Kidney epithelial cell (primary cell): ENCODE measurements at regions not wholly inside any gene's neighbourhood (a gene's known extent, or its start where the extent isn't known, plus 50 kb on each side); places are given as distances from the start of the nearest gene placed in this dataset.

Experiments used
- DNase-seq: peaks from one replicate; pipeline ENCODE4 v3.0.0-alpha.2; 2010; ENCODE audit warnings: low read depth
- H3K27me3 ChIP-seq: 2 replicates; pipeline ENCODE4 v1.6.0; 2011; ENCODE audit warnings: low read length; ENCODE audit not compliant: control insufficient read depth, insufficient read depth
- H3K36me3 ChIP-seq: 2 replicates; pipeline ENCODE4 v1.5.1; 2011; ENCODE audit warnings: low read length; ENCODE audit not compliant: control insufficient read depth, insufficient read depth
- H3K4me3 ChIP-seq: 2 replicates; pipeline ENCODE4 v1.5.1; 2011; ENCODE audit warnings: low read depth, mild to moderate bottlenecking, control low read depth, low read length
- TF ChIP-seq, protein P1 (sequence below): IDR thresholded peaks from 2 replicates; pipeline ENCODE4 v1.5.1; 2011; ENCODE audit warnings: mild to moderate bottlenecking, moderate library complexity, low read length, control low read depth, inconsistent platforms; ENCODE audit not compliant: insufficient read depth, poor library complexity, severe bottlenecking

DNA sequence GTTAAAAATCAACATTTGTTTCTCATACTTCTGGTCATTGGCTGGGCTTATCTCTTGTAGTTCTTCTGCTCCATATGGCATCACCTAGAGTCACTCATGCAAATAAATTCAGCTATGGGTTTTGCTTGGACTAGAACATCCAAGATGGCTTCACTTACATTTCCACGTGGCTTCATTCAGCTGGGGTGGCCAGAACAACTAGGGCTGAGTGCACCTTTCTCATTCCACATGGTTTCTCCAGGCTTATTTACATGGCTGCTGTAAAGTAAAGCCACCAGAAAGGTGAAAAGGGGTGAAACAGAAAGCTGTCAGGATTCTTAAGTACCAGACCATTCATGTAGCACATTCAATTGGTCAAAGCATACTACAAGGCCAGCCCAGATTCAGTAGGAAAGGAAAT is 151.1 kb upstream of the BMP2 start:
- TF ChIP-seq, protein P1, sequence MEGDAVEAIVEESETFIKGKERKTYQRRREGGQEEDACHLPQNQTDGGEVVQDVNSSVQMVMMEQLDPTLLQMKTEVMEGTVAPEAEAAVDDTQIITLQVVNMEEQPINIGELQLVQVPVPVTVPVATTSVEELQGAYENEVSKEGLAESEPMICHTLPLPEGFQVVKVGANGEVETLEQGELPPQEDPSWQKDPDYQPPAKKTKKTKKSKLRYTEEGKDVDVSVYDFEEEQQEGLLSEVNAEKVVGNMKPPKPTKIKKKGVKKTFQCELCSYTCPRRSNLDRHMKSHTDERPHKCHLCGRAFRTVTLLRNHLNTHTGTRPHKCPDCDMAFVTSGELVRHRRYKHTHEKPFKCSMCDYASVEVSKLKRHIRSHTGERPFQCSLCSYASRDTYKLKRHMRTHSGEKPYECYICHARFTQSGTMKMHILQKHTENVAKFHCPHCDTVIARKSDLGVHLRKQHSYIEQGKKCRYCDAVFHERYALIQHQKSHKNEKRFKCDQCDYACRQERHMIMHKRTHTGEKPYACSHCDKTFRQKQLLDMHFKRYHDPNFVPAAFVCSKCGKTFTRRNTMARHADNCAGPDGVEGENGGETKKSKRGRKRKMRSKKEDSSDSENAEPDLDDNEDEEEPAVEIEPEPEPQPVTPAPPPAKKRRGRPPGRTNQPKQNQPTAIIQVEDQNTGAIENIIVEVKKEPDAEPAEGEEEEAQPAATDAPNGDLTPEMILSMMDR = no peak
- DNase-seq = no peak
- no peak overlapping the region for H3K4me3 ChIP-seq
- no peaks in the 10 kb centered on the region for H3K27me3 ChIP-seq
- H3K36me3 ChIP-seq = no peaks in the 10 kb centered on the region

DNA sequence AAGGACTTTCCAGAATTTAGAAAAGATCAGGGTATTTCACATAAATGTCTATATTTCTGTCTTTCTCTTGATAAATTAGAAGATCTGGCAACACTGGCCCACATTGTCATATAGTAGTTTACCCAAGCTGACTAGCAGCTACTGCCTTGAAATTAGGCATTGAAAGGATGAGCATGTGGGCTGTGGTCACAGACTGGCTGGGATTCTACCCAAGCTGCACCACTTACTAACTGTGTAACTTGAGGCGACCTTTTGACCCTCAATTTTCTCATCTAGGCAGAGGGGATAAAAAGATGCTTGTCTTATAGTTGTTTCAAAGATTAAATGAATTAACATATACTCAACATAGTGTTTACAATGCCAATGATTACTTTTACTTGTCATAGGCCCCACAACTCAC is 152.7 kb upstream of the BMP2 start:
- Histone ChIP-seq H3K4me3 (no peak overlapping the region), H3K36me3 (no peaks in the 10 kb centered on the region), H3K27me3 (no peaks in the 10 kb centered on the region)
- no peak for DNase-seq
- TF ChIP-seq, protein P1 = no peak

DNA sequence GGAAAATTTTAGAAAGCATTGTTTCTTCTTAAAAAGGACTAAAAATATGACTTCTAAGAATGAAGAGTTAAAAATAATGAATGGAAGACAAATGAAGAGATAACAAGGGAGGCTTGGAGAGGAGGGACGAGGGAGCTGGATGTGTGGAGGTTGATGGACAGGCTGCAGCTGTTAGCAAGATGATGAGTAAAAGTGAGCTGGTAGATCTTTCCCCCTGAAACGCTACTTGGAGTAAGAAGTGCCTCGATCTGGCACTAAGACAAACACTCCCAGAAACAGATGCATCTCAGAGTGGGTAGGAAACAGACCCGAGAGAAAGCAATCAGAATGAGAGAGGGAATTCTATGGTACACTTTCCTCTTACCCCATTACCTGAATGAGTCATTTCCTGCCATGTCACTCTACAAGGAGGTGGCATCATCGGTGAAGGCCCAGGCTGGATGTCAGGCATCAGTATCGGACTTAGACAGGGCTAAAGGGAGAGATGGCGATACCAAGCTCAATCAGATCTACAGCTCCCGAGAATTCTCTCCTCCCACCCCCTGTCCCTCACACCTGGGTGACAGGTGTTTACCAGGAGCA is 154.1 kb upstream of the BMP2 start:
- Histone ChIP-seq H3K4me3 (no peak overlapping the region), H3K36me3 (no peaks in the 10 kb centered on the region), H3K27me3 (no peaks in the 10 kb centered on the region)
- TF ChIP-seq, protein P1 = no peak
- no peak for DNase-seq

DNA sequence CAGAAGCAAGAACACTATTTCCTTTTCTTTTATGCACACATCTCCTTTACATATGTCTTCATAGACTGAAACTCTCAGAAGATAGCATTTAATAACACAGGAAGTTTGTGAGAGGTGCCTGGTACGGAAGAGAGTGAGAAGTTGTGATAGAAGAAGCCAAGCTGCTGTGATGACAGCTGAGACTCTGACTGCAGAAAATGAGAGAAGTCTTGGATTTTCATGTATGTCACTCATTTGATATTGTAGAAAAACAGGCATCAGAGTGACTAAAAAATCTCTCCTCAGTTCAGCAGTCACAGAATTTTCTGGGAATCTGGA is 154.9 kb upstream of the BMP2 start:
- DNase-seq = no peak
- TF ChIP-seq, protein P1 = no peak
- Histone ChIP-seq H3K27me3 (no peaks in the 10 kb centered on the region), H3K4me3 (no peak overlapping the region), H3K36me3 (no peaks in the 10 kb centered on the region)

DNA sequence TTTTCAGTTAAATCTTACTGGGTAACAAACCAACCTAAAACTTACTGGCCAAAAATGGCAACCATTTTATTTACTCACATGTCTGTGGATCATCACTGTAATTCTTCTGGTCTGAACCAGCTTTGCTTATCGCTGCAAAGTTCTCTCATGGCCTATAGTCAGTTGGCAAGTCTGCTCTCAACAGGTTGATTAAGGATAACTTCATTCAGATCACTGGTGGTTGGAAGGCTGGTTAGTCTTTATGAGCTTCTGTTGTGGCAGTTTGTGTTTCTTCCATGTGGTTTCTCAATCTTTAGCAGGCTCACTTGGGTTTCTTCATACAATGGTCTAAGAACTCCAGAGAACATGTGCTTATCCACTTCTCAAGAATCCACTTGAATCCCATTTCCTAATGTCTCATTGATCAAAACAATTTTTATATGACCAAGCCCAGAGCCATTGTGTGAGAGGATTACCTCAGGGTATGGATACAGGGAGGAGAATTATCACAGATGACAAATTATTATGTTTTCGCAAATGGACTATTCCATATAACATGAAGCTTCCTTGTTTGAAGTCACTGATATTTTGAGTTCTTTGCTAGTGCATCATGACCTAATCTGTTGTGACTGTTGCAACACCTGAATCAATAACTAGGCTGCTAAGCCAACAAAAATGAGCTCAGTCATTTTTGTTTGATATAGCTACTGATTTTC is 155.4 kb upstream of the BMP2 start:
- no peak for DNase-seq
- TF ChIP-seq, protein P1 = no peak
- no peak overlapping the region for H3K4me3 ChIP-seq

DNA sequence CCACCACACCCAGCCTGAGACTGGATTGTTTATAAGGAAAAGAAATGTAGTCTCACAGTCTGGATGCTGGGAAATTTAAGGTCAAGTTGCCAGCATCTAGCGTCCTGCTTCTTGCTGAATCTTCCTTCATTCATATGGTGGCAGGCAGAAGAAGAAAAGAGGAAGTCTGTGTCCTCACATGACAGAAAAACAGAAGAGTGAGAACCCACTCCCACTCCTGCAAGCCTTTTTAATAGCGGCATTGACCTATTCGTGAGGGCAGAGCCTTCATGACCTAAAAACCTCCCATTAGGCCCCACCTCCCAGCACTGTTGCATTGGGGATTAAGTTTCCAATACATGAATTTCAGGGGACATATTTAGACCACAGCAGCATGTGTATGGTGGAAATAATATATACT is 160.8 kb upstream of the BMP2 start:
- no peak for DNase-seq
- Histone ChIP-seq H3K4me3 (no peak overlapping the region), H3K27me3 (no peaks in the 10 kb centered on the region), H3K36me3 (no peaks in the 10 kb centered on the region)
- TF ChIP-seq, protein P1 = no peak

More for the DNA sequence above, 155.4 kb upstream of the BMP2 start:
- Histone ChIP-seq H3K27me3 (no peaks in the 10 kb centered on the region), H3K36me3 (no peaks in the 10 kb centered on the region)
